PC-3 (cell line): ENCODE measurements at regions not wholly inside any gene's neighbourhood (a gene's known extent, or its start where the extent isn't known, plus 50 kb on each side); places are given as distances from the start of the nearest gene placed in this dataset.

Experiments used
- ATAC-seq: fragments of 200-7000 bp; cut with Tn5 transposase; 2 replicates; pipeline ENCODE4 v1.9.1; 2020; ENCODE audit warnings: mild to moderate bottlenecking, moderate library complexity
- BruUV-seq: library from RNA; stranded (reverse); fragments of 400-500 nt; replicated peaks from 2 replicates; lab custom pipeline; 2021; lab: Mats Ljungman, UMichigan
- CTCF ChIA-PET: fragments of 300-600 bp; sonication (Branson Sonifier 250); formaldehyde crosslinking; loops from one replicate; lab custom pipeline; 2022; ENCODE audit warnings: antibody characterized with exemption; lab: Charles Lee
- POLR2A ChIA-PET: fragments of 300-600 bp; sonication (Branson Sonifier 250); formaldehyde crosslinking; loops from one replicate; lab custom pipeline; 2022; ENCODE audit warnings: antibody characterized with exemption; ENCODE audit not compliant: unreplicated experiment; lab: Charles Lee
- DNase-seq: peaks from one replicate; pipeline ENCODE4 v3.0.0-alpha.2; 2015
- H2AFZ ChIP-seq: fragments of 300-600 bp; sonication (generic); 2 replicates; pipeline ENCODE4 v1.6.0; 2016; ENCODE audit warnings: antibody characterized with exemption, low read length
- H3F3A ChIP-seq: fragments of 300-600 bp; sonication (generic); one replicate; pipeline ENCODE4 v1.6.0; 2017; ENCODE audit warnings: antibody characterized with exemption, low read length, control low read depth, mild to moderate bottlenecking; ENCODE audit not compliant: unreplicated experiment
- H3K27ac ChIP-seq: fragments of 300-600 bp; sonication (generic); 2 replicates; pipeline ENCODE4 v1.5.1; 2016; ENCODE audit warnings: mild to moderate bottlenecking, low read length
- H3K27me3 ChIP-seq: fragments of 300-600 bp; sonication (generic); 2 replicates; pipeline ENCODE4 v1.6.1; 2016; ENCODE audit warnings: low read length, mixed read lengths
- H3K36me3 ChIP-seq: fragments of 300-600 bp; sonication (generic); 2 replicates; pipeline ENCODE4 v1.6.1; 2016; ENCODE audit warnings: low read depth, mixed run types, low read length, mixed read lengths
- H3K4me1 ChIP-seq: fragments of 300-600 bp; sonication (generic); 2 replicates; pipeline ENCODE4 v1.5.1; 2016; ENCODE audit warnings: low read length; ENCODE audit not compliant: insufficient read depth
- H3K4me2 ChIP-seq: fragments of 300-600 bp; sonication (generic); 2 replicates; pipeline ENCODE4 v1.6.0; 2016; ENCODE audit warnings: low read length
- H3K4me3 ChIP-seq: fragments of 300-600 bp; sonication (generic); 2 replicates; pipeline ENCODE4 v1.5.1; 2016; ENCODE audit warnings: mild to moderate bottlenecking, low read length, mixed read lengths
- H3K79me2 ChIP-seq: fragments of 300-600 bp; sonication (generic); 2 replicates; pipeline ENCODE4 v1.6.1; 2017; ENCODE audit warnings: low read length, mixed read lengths
- H3K9ac ChIP-seq: fragments of 300-600 bp; sonication (generic); 2 replicates; pipeline ENCODE4 v1.6.0; 2016; ENCODE audit warnings: mild to moderate bottlenecking, low read length
- H3K9me2 ChIP-seq: fragments of 300-600 bp; sonication (generic); replicated peaks from 2 replicates; pipeline ENCODE4 v1.6.1; 2016; ENCODE audit warnings: mixed run types, low read length, mixed read lengths
- H3K9me3 ChIP-seq: fragments of 300-600 bp; sonication (generic); 2 replicates; pipeline ENCODE4 v1.6.1; 2016; ENCODE audit warnings: low read length, mixed read lengths
- H4K20me1 ChIP-seq: fragments of 300-600 bp; sonication (generic); 2 replicates; pipeline ENCODE4 v1.6.1; 2016; ENCODE audit warnings: low read length, mixed read lengths
- CTCF ChIP-seq: fragments of 300-600 bp; sonication (generic); conservative IDR thresholded peaks from 2 replicates; pipeline ENCODE4 v1.5.1; 2017; ENCODE audit warnings: antibody characterized with exemption, low read depth, mild to moderate bottlenecking, low read length
- EZH2 ChIP-seq: fragments of 300-600 bp; sonication (generic); IDR thresholded peaks from one replicate; pipeline ENCODE4 v1.6.1; 2017; ENCODE audit warnings: antibody characterized with exemption, mild to moderate bottlenecking, low read length; ENCODE audit not compliant: unreplicated experiment
- EZH2phosphoT487 ChIP-seq: fragments of 300-600 bp; sonication (generic); IDR thresholded peaks from 2 replicates; pipeline ENCODE4 v1.6.1; 2018; ENCODE audit warnings: mild to moderate bottlenecking, antibody characterized with exemption, low read length, borderline replicate concordance
- intact Hi-C: fragments of 100-400 bp; cut with micrococcal nuclease; formaldehyde crosslinking; loops from 2 replicates; pipeline ENCODE4 v1.9.0; 2023

GRCh38 chr12:105847068-105847467 is 291.7 kb downstream of the NUAK1 start:
- Histone ChIP-seq H3K27me3 (peaks cover 21% of the 10 kb centered on the region), H3K4me1 (no peaks in the 10 kb centered on the region), H3K36me3 (no peaks in the 10 kb centered on the region), H3K27ac (no peak overlapping the region), H3F3A (no peaks in the 10 kb centered on the region), H3K4me3 (no peak overlapping the region), H3K9me3 (peaks cover 8% of the 10 kb centered on the region; the same call in 1 of the 2 replicates), H3K9me2 (no peaks in the 10 kb centered on the region), H3K79me2 (no peaks in the 10 kb centered on the region), H4K20me1 (no peaks in the 10 kb centered on the region), H3K4me2 (no peak overlapping the region), H2AFZ (no peak overlapping the region), H3K9ac (no peak overlapping the region)
- ChIA-PET POLR2A (no interaction called here), CTCF (no interaction called here)
- ATAC-seq: no peak
- no peak for DNase-seq
- no peak for TF ChIP-seq EZH2phosphoT487
- no peak for TF ChIP-seq EZH2
- no peak for TF ChIP-seq CTCF
- BruUV-seq: no TSS peak
- intact Hi-C loops: no loop called here

- ChIA-PET POLR2A (no interaction called here), CTCF (no interaction called here)
- Histone ChIP-seq H3K36me3 (no peaks in the 10 kb centered on the region), H2AFZ (no peak overlapping the region), H3K9ac (no peak overlapping the region), H3K27ac (no peak overlapping the region), H3K4me3 (no peak overlapping the region), H3K27me3 (peaks cover 17% of the 10 kb centered on the region), H4K20me1 (no peaks in the 10 kb centered on the region), H3K79me2 (no peaks in the 10 kb centered on the region), H3K9me3 (peaks cover 8% of the 10 kb centered on the region; the same call in 1 of the 2 replicates), H3F3A (no peaks in the 10 kb centered on the region), H3K4me2 (no peak overlapping the region), H3K4me1 (no peaks in the 10 kb centered on the region), H3K9me2 (no peaks in the 10 kb centered on the region)
- DNase-seq (no peak), ATAC-seq (no peak)
- TF ChIP-seq CTCF (no peak), EZH2phosphoT487 (no peak), EZH2 (no peak)
- intact Hi-C loops: no loop called here
- BruUV-seq: no TSS peak
Observed at GRCh38 chr12:105848286-105848685, 290.5 kb downstream of the NUAK1 start.

GRCh38 chr12:105850103-105850968 is 288.4 kb downstream of the NUAK1 start:
- Histone ChIP-seq H3K4me3 (no peak overlapping the region), H3F3A (no peaks in the 10 kb centered on the region), H3K9me2 (no peaks in the 10 kb centered on the region), H4K20me1 (no peaks in the 10 kb centered on the region), H3K9ac (no peak overlapping the region), H2AFZ (no peak overlapping the region), H3K9me3 (peaks cover 8% of the 10 kb centered on the region; the same call in 1 of the 2 replicates), H3K36me3 (no peaks in the 10 kb centered on the region), H3K79me2 (no peaks in the 10 kb centered on the region), H3K4me1 (no peaks in the 10 kb centered on the region), H3K27me3 (no peaks in the 10 kb centered on the region), H3K4me2 (no peak overlapping the region), H3K27ac (no peak overlapping the region)
- CTCF ChIA-PET: no interaction called here
- intact Hi-C loops: no loop called here
- no TSS peak for BruUV-seq
- POLR2A ChIA-PET: no interaction called here
- TF ChIP-seq EZH2phosphoT487 (no peak), EZH2 (no peak), CTCF (no peak)
- ATAC-seq (no peak), DNase-seq (no peak)
